ENCODE measurements at regions not wholly inside any gene's neighbourhood (a gene's known extent, or its start where the extent isn't known, plus 50 kb on each side); places are given as distances from the start of the nearest gene placed in this dataset.
"Not testable (repeated sequence)": the region's sequence is repeated elsewhere in the genome, so short reads cannot be mapped to it uniquely, and the experiment has no call there.

DNA sequence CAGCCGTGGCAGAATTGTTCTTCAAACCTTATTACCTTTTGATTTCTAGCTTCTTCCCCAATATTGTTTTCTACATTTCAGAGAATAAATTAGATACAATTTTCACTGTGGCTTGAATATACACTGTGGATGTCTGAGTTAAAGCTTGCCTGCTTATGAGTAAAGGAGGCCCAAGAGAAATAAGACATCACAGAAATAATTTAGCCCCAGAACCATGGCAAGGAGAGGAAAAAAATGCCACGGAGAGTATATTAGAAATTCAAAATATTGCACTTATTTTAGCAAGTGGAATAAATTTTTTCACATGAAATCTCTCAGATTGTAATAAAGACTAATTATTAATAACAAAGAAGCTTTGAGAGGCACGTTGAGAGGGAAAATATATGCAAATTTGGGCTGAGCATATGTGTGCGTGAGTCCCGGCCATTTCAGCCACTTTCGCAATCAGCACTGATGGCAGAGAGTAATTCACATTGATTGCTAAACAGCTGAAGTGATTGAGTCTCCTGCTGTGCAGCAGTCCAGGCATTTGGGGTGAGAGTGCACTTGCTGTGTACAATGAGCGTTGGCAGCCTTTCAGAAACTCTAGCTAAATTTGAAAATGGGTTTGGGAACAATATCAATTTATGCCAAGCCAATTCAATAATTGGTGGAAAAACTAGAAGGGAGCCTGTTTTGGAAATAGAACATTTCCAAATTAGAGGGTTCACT, 596.0 kb downstream of the EPM2A start:
- peak; percentile 39 for DNase-seq

- no peak for DNase-seq
These were observed 595.4 kb downstream of the EPM2A start for GRCh38 chr6:145139895-145140294.

DNA sequence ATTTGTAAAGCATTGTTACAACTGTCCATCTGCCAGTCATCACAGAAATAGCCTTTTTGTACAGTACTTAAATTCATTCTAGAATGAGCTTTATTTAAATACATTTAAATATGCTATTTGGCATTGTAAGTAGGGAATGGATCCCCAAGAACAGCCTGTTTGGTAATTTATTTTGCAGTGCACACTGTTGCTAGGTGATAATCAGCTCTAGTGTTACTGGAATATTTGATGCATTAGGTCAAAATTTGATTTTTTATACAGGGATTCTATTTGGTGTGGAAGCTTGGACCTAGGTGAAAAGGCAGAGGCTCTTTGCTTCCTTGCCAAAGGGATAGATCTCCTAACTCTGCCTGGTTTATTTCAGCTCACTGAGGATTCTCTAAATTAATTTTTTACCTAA, 593.7 kb downstream of the EPM2A start:
- no peak for DNase-seq

DNA sequence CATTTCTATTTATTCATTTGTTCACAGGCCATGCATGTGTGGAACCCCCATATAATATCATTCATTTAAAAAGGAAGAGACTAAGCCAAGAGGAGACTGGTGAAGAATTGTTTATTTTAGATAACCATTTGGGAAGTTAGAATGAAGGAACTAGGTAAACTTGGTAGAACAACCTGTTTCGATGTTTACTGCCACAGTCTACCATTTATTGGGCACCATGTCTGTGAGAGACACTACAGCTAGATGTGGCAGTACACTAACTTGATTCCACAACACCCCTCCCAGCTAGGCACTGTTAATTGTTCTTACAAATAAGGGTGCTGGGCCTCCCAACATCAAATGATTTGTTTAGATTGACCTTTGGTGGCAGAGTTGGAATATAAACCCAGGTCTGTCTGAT, 592.4 kb downstream of the EPM2A start:
- DNase-seq: no peak

DNA sequence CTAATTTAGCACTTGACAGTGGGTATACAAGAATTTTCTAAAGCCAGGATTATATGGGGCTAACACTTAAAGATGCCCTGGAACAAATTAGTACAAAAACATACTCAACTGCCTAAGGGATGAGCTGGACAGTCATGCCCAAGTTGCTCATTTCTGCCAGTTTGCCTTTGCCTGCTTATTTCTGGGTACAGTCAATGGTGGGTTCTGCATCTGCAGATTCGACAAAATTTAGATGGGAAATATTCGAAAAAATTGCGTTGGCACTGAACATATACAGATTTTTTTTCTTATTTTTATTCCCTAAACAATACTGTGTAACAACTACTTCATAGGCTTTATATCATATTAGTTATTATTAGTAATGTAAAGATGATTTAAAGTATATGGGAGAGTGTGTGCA, 591.9 kb downstream of the EPM2A start:
- DNase-seq: no peak

DNA sequence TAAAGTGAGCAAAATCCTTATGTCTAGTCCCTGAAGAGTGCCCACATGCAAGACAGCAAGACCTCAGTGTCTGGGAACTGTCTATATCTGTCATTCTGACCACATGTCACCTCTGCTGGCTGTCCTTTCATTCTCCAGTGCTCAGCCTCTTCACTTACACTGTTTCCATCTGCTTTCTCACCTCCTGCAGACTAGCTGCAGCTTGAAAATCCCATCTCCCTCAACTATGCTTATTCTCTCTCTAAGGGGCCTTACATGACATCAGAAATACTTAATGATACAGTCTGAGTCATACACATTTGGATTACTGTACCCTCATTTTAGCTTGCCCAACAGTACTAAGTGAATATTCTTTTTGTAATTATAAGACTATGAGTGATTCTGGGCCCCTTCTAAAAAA, 587.8 kb downstream of the EPM2A start:
- peak; percentile 54 for DNase-seq

DNA sequence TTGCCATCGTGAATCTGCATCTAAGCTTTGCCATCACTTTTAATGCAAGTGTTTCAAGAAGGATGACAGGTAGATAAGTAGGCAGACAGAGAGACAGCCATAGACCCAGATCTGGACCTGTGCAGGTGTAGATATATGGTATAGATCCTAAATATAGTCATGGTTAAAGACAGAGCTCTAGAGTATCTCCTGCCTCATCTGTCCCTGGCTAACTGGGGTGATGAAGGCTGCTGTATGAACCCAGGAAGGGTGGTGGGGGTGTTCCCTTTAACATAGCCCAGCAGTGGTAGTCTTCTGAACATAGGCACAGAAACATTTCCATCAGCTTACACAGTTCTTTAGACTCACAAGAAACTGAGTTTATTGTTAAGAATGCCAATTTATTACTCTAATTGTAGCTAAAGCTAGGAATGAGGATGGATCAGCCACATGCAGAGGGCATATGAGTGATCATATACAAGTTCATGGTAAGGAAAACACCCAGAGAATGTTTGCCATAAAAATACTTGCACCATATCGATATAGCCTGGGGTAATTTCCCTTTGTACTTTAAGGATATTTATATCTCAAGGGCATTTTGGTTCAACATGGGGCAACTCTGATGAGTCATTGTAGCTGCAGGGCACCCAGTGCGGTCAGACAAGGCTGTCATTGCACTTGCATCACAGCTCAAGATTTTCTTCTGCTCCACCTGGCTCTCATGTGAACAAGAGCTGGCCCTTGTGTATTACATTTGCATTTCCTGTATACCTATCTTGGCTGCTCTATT, 587.2 kb downstream of the EPM2A start:
- peak; percentile 6 for DNase-seq

GRCh38 chr6:145148776-145149175, 586.5 kb downstream of the EPM2A start:
- no peak for DNase-seq

- DNase-seq: no peak
These were observed 583.7 kb downstream of the EPM2A start for GRCh38 chr6:145151624-145152023.

DNA sequence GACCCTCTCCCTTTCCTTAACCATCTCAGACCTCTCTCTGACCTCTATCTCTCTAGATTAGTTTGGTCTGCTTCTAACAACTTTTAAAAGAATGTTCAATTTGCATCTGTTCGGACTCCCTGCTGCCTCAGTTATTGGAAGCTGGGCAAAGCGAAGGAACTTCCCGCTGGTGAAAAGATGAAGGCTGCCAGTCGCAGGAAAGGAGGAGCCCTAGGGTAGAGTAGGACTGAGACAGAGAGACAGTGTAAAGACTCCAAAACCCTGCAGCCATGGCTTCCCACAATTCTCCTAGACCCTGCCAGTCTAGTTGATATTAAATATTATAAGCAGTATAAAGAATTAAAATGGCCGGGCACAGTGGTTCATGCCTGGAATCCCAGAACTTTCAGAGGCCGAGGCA, 581.8 kb downstream of the EPM2A start:
- no peak for DNase-seq

DNA sequence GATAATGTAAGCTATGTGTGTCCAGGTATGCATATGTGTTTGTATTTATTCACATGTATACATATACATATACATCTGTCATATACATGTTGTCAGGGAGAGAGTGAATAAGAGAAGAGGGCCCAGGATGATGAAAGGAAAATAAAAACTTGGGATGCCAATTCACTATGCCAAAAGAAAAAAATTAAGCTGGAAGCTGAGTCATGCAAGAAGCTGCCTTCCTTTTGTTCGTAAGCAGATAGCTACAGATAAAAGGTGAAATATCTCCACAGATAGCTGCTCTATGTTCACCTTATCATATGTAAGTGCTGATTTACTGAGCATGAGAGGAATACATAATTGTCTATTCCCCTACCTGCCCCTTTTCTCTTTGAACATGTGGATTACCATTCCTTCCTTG, 579.9 kb downstream of the EPM2A start:
- no peak for DNase-seq

- no peak for DNase-seq
These were observed 579.2 kb downstream of the EPM2A start for GRCh38 chr6:145155873-145156782.

- DNase-seq: not testable (repeated sequence)
These were observed 576.7 kb downstream of the EPM2A start for GRCh38 chr6:145158636-145159035.

- DNase-seq: no peak
These were observed 575.4 kb downstream of the EPM2A start for GRCh38 chr6:145159921-145160320.

DNA sequence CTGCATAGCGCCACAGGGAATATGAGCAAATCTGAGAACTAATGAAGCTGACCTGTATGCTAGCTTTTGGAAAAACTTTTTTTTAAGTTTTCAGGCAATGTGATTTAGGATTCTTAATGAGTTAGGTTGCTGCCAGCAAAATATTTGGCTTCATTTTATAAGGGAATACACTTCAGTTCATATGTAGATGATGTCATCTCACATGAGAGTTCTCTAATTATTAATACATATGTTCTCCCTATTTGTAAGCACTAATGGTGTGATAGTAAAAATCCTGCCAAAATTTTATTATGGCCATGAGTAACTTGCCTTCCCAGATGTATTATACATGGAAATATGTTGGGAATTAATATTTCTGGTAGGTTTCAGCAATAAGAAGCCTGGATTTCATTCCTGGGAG, 573.8 kb downstream of the EPM2A start:
- DNase-seq: peak; percentile 20

DNA sequence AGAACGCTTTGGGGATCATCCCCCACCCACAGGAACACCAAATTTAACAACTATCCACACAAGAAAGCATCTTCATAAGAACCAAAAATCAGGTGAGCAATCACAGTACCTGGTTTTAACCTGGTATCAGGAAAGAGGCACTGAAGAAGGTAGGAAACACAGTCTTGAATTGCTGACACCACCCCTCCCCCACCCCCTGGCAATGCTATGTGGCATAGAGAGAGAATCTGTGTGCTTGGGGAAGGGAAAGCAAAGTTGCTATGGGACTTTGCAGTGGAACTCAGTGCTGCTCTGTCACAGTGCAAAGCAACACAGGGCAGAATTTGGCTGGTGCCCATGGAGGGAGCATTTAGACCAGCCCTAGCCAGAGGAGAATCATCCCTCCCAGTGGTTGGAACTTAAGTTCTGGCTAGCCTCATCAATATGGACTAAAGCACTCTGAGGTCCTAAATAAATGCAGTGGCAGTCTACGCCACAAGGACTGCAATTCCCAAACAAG, 565.5 kb downstream of the EPM2A start:
- DNase-seq: no peak

DNA sequence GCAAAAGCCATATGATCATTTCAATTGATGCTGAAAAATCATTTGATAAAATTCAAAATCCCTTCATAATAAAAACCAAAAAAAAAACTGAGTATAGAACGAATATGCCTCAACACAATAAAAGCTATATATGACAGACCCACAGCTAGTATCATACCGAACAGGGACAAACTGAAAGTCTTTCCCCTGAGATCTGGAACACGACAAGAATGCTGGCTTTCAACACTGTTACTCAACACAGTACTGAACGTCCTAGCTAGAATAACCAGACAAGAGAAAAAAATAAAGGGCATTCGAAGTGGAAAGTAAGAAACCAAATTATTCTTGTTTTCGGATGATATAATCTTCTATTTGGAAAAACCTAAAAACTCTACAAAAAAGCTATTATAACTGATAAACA, 559.9 kb downstream of the EPM2A start:
- no peak for DNase-seq

- no peak for DNase-seq
These were observed 556.9 kb downstream of the EPM2A start for GRCh38 chr6:145178391-145178790.

DNA sequence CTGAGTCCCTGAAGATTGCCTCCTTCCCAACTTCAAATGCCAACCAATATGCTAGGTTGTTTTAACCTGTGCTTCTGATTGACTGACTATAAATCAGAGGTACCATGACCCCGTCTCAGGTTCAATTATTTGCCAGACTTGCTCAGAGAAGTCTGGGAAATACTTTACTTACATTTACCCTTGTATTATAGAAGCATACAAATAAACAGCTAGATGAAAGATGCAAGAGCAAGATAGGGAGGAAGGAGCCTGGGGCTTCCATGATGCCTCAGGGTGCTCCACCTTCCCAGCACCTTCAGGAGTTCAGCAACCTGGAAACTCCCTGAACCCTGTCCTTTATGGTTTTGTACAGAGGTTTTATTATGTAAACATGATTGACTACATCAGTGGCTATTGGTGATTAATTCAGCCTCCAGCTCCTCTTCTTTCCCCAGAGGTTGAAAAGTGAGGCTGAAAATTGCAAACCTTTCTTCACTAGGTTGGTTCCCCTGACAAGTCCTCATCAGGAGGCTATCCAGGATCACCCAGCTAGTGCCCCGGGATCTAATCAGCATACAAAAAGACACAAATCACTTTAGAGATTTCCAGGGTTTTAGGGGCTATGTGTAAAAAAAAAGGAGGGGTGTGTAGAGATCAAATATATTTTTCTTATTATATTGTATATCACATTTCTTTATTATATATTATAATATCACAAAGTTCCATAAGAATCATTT, 547.7 kb downstream of the EPM2A start:
- DNase-seq: no peak

DNA sequence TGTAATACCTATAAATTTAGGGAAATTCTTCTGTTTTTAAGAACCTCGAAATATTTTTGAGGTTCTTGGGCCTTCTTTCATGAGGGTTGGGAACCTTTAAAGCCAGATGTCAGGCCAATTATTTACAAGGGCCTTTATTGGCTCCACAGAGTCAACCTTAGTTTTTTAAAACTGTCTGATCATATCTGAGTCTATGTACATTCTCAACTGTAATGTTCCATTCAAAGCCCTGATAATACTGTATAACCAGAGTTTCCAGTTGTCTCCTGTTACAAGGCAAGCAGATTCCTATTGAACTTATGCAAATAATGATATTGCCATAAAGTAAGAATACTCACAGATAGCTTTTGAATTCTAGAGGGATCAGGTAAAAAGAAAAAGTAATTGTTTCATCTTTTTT, 545.5 kb downstream of the EPM2A start:
- no peak for DNase-seq

- DNase-seq: no peak
These were observed 540.9 kb downstream of the EPM2A start for GRCh38 chr6:145194389-145194788.

GRCh38 chr6:145199961-145200360, 535.4 kb downstream of the EPM2A start:
- DNase-seq: peak; percentile 3
